Activated naive CD8-positive, alpha-beta T cell (primary cell): ENCODE measurements at regions not wholly inside any gene's neighbourhood (a gene's known extent, or its start where the extent isn't known, plus 50 kb on each side); places are given as distances from the start of the nearest gene placed in this dataset.
A peak's percentile ranks its signal among the peaks of the same experiment; 100 is the strongest.
"Not testable (repeated sequence)": the region's sequence is repeated elsewhere in the genome, so short reads cannot be mapped to it uniquely, and the experiment has no call there.

Experiments used
- H3K27ac Mint-ChIP-seq: one replicate; pipeline ENCODE4 v1.8.0; 2021; ENCODE audit warnings: mixed read lengths
- H3K27me3 Mint-ChIP-seq: one replicate; pipeline ENCODE4 v1.8.0; 2021; ENCODE audit warnings: mixed read lengths
- H3K36me3 Mint-ChIP-seq: one replicate; pipeline ENCODE4 v1.8.0; 2021; ENCODE audit warnings: mixed read lengths
- H3K4me1 Mint-ChIP-seq: one replicate; pipeline ENCODE4 v1.8.0; 2021; ENCODE audit warnings: low read depth, mixed read lengths
- H3K4me3 Mint-ChIP-seq: one replicate; pipeline ENCODE4 v1.8.0; 2021; ENCODE audit warnings: mild to moderate bottlenecking, mixed read lengths
- H3K9me3 Mint-ChIP-seq: one replicate; pipeline ENCODE4 v1.8.0; 2021; ENCODE audit warnings: low read depth, mixed read lengths

GRCh38 chrX:43380704-43381103 lies 275.4 kb upstream of the MAOA start:
- H3K9me3 Mint-ChIP-seq, result no peaks in the 10 kb centered on the region
- H3K27me3 Mint-ChIP-seq, result no peaks in the 10 kb centered on the region
- H3K4me1 Mint-ChIP-seq, result no peaks in the 10 kb centered on the region
- no peaks in the 10 kb centered on the region for H3K36me3 Mint-ChIP-seq
- no peak overlapping the region for H3K27ac Mint-ChIP-seq
- no peak overlapping the region for H3K4me3 Mint-ChIP-seq

- H3K36me3 Mint-ChIP-seq, result peaks cover 2% of the 10 kb centered on the region
- no peak overlapping the region for H3K27ac Mint-ChIP-seq
- no peaks in the 10 kb centered on the region for H3K27me3 Mint-ChIP-seq
- H3K4me1 Mint-ChIP-seq, result peaks cover 2% of the 10 kb centered on the region
- H3K9me3 Mint-ChIP-seq, result no peaks in the 10 kb centered on the region
- H3K4me3 Mint-ChIP-seq, result no peak overlapping the region
Observed at GRCh38 chrX:43386875-43387274, 269.2 kb upstream of the MAOA start.

GRCh38 chrX:43405191-43405590 lies 250.9 kb upstream of the MAOA start:
- H3K4me3 Mint-ChIP-seq, result no peak overlapping the region
- H3K27me3 Mint-ChIP-seq, result no peaks in the 10 kb centered on the region
- no peaks in the 10 kb centered on the region for H3K4me1 Mint-ChIP-seq
- no peaks in the 10 kb centered on the region for H3K9me3 Mint-ChIP-seq
- H3K36me3 Mint-ChIP-seq, result no peaks in the 10 kb centered on the region
- no peak overlapping the region for H3K27ac Mint-ChIP-seq

GRCh38 chrX:43423876-43424275 lies 232.2 kb upstream of the MAOA start:
- Mint-ChIP-seq H3K9me3 (peaks cover under 1% of the 10 kb centered on the region), H3K36me3 (no peaks in the 10 kb centered on the region), H3K4me1 (no peaks in the 10 kb centered on the region), H3K4me3 (no peak overlapping the region), H3K27ac (no peak overlapping the region), H3K27me3 (no peaks in the 10 kb centered on the region)

GRCh38 chrX:43436517-43436916 lies 219.6 kb upstream of the MAOA start:
- Mint-ChIP-seq H3K4me1 (peaks cover 6% of the 10 kb centered on the region), H3K27ac (no peak overlapping the region), H3K4me3 (no peak overlapping the region), H3K27me3 (peaks cover 19% of the 10 kb centered on the region), H3K9me3 (peaks cover 11% of the 10 kb centered on the region), H3K36me3 (peaks cover 3% of the 10 kb centered on the region)

- H3K9me3 Mint-ChIP-seq, result no peaks in the 10 kb centered on the region
- no peak overlapping the region for H3K4me3 Mint-ChIP-seq
- no peak overlapping the region for H3K27ac Mint-ChIP-seq
- H3K36me3 Mint-ChIP-seq, result peaks cover 2% of the 10 kb centered on the region
- H3K27me3 Mint-ChIP-seq, result peaks cover 2% of the 10 kb centered on the region
- H3K4me1 Mint-ChIP-seq, result no peaks in the 10 kb centered on the region
Observed at GRCh38 chrX:43446752-43447151, 209.3 kb upstream of the MAOA start.

- Mint-ChIP-seq H3K9me3 (no peaks in the 10 kb centered on the region), H3K27ac (no peak overlapping the region), H3K27me3 (no peaks in the 10 kb centered on the region)
Observed at GRCh38 chrX:43448688-43449087, 207.4 kb upstream of the MAOA start.

GRCh38 chrX:43450355-43450754 lies 205.7 kb upstream of the MAOA start:
- Mint-ChIP-seq H3K4me1 (no peaks in the 10 kb centered on the region), H3K9me3 (peaks cover 6% of the 10 kb centered on the region), H3K4me3 (no peak overlapping the region), H3K27me3 (no peaks in the 10 kb centered on the region), H3K36me3 (peaks cover 6% of the 10 kb centered on the region), H3K27ac (no peak overlapping the region)

More at GRCh38 chrX:43448688-43449087, 207.4 kb upstream of the MAOA start:
- peaks cover 2% of the 10 kb centered on the region for H3K36me3 Mint-ChIP-seq
- no peak overlapping the region for H3K4me3 Mint-ChIP-seq
- H3K4me1 Mint-ChIP-seq, result no peaks in the 10 kb centered on the region

GRCh38 chrX:43451976-43452686 lies 204.0 kb upstream of the MAOA start:
- not testable (repeated sequence) for H3K4me3 Mint-ChIP-seq, H3K9me3 Mint-ChIP-seq, H3K4me1 Mint-ChIP-seq, H3K36me3 Mint-ChIP-seq, H3K27ac Mint-ChIP-seq, H3K27me3 Mint-ChIP-seq

- H3K27me3 Mint-ChIP-seq, result no peaks in the 10 kb centered on the region
- H3K9me3 Mint-ChIP-seq, result peaks cover 6% of the 10 kb centered on the region
- H3K4me1 Mint-ChIP-seq, result no peaks in the 10 kb centered on the region
- H3K27ac Mint-ChIP-seq, result no peak overlapping the region
- peaks cover 6% of the 10 kb centered on the region for H3K36me3 Mint-ChIP-seq
- no peak overlapping the region for H3K4me3 Mint-ChIP-seq
Observed at GRCh38 chrX:43456063-43456462, 200.0 kb upstream of the MAOA start.

GRCh38 chrX:43456906-43457305 lies 199.2 kb upstream of the MAOA start:
- H3K9me3 Mint-ChIP-seq, result peaks cover 6% of the 10 kb centered on the region
- no peak overlapping the region for H3K27ac Mint-ChIP-seq
- H3K4me3 Mint-ChIP-seq, result no peak overlapping the region
- H3K4me1 Mint-ChIP-seq, result no peaks in the 10 kb centered on the region
- H3K36me3 Mint-ChIP-seq, result peaks cover 6% of the 10 kb centered on the region
- H3K27me3 Mint-ChIP-seq, result no peaks in the 10 kb centered on the region

GRCh38 chrX:43467608-43468234 lies 188.4 kb upstream of the MAOA start:
- Mint-ChIP-seq H3K27ac (no peak overlapping the region), H3K27me3 (no peaks in the 10 kb centered on the region), H3K4me1 (peaks cover 7% of the 10 kb centered on the region), H3K36me3 (peaks cover 3% of the 10 kb centered on the region), H3K4me3 (no peak overlapping the region), H3K9me3 (no peaks in the 10 kb centered on the region)

GRCh38 chrX:43469391-43470054 lies 186.6 kb upstream of the MAOA start:
- Mint-ChIP-seq H3K4me1 (peaks cover 7% of the 10 kb centered on the region), H3K9me3 (no peaks in the 10 kb centered on the region)

GRCh38 chrX:43474321-43474720 lies 181.8 kb upstream of the MAOA start:
- Mint-ChIP-seq H3K4me3 (no peak overlapping the region), H3K36me3 (peaks cover 3% of the 10 kb centered on the region), H3K9me3 (no peaks in the 10 kb centered on the region), H3K27me3 (no peaks in the 10 kb centered on the region), H3K27ac (no peak overlapping the region), H3K4me1 (peaks cover 4% of the 10 kb centered on the region)

More at GRCh38 chrX:43469391-43470054, 186.6 kb upstream of the MAOA start:
- Mint-ChIP-seq H3K27me3 (no peaks in the 10 kb centered on the region), H3K36me3 (peaks cover 3% of the 10 kb centered on the region), H3K4me3 (no peak overlapping the region), H3K27ac (peak overlapping the region; percentile 58)

GRCh38 chrX:43479070-43479469 lies 177.0 kb upstream of the MAOA start:
- H3K4me1 Mint-ChIP-seq, result no peaks in the 10 kb centered on the region
- H3K36me3 Mint-ChIP-seq, result no peaks in the 10 kb centered on the region
- no peak overlapping the region for H3K27ac Mint-ChIP-seq
- H3K4me3 Mint-ChIP-seq, result no peak overlapping the region
- peaks cover 8% of the 10 kb centered on the region for H3K9me3 Mint-ChIP-seq
- no peaks in the 10 kb centered on the region for H3K27me3 Mint-ChIP-seq
